ENCODE measurements at regions not wholly inside any gene's neighbourhood (a gene's known extent, or its start where the extent isn't known, plus 50 kb on each side); places are given as distances from the start of the nearest gene placed in this dataset.

GRCh38 chr3:28669870-28670269 lies 321.2 kb upstream of the AZI2 start:
- no peak for TF ChIP-seq CTCF (IDR thresholded peaks at IDR 0.05)
- no peak for TF ChIP-seq POLR2A (IDR thresholded peaks at IDR 0.05)
- no peak overlapping the region for H3K4me3 ChIP-seq (ENCODE audit: low read depth, poor library complexity, severe bottlenecking)
- 93 to 95% methylated on average over 2 of the region's 2 CpGs for WGBS, 2 donors
- intact Hi-C loops (cut with DNase I; ENCODE audit: low total_unique reads), result no loop called here
- DNase-seq (ENCODE audit: low spot score in 2 of 2), result no peak

- H3K4me3 ChIP-seq (ENCODE audit: low read depth, poor library complexity, severe bottlenecking), result no peak overlapping the region
- WGBS, 2 donors, result 69 to 71% methylated on average over 2 of the region's 2 CpGs
- DNase-seq (ENCODE audit: low spot score in 2 of 2), result no peak
- TF ChIP-seq CTCF (IDR thresholded peaks at IDR 0.05) (no peak), POLR2A (IDR thresholded peaks at IDR 0.05) (no peak)
- intact Hi-C loops (cut with DNase I; ENCODE audit: low total_unique reads), result no loop called here
These were observed 323.8 kb upstream of the AZI2 start for GRCh38 chr3:28672406-28672805.

GRCh38 chr3:28673446-28673845 lies 324.8 kb upstream of the AZI2 start:
- TF ChIP-seq POLR2A (IDR thresholded peaks at IDR 0.05) (no peak), CTCF (IDR thresholded peaks at IDR 0.05) (no peak)
- 83 to 86% methylated on average over 3 of the region's 3 CpGs for WGBS, 2 donors
- no peak overlapping the region for H3K4me3 ChIP-seq (ENCODE audit: low read depth, poor library complexity, severe bottlenecking)
- DNase-seq (ENCODE audit: low spot score in 2 of 2), result no peak
- intact Hi-C loops (cut with DNase I; ENCODE audit: low total_unique reads), result no loop called here

GRCh38 chr3:28674212-28674611 lies 325.6 kb upstream of the AZI2 start:
- intact Hi-C loops (cut with DNase I; ENCODE audit: low total_unique reads), result no loop called here
- no peak overlapping the region for H3K4me3 ChIP-seq (ENCODE audit: low read depth, poor library complexity, severe bottlenecking)
- WGBS, 2 donors, result 94% methylated on average over 4 of the region's 4 CpGs
- TF ChIP-seq CTCF (IDR thresholded peaks at IDR 0.05), result no peak
- no peak for TF ChIP-seq POLR2A (IDR thresholded peaks at IDR 0.05)
- no peak for DNase-seq (ENCODE audit: low spot score in 2 of 2)

GRCh38 chr3:28677581-28677980 lies 329.0 kb upstream of the AZI2 start:
- H3K4me3 ChIP-seq (ENCODE audit: low read depth, poor library complexity, severe bottlenecking), result no peak overlapping the region
- peak in 1 of 2 donors; percentile 21 for DNase-seq (ENCODE audit: low spot score in 2 of 2)
- 33 to 51% methylated on average over 9 of the region's 9 CpGs for WGBS, 2 donors
- intact Hi-C loops (cut with DNase I; ENCODE audit: low total_unique reads), result no loop called here
- TF ChIP-seq POLR2A (IDR thresholded peaks at IDR 0.05), result no peak
- TF ChIP-seq CTCF (IDR thresholded peaks at IDR 0.05), result no peak

GRCh38 chr3:28678086-28678485 lies 329.5 kb upstream of the AZI2 start:
- intact Hi-C loops (cut with DNase I; ENCODE audit: low total_unique reads), result no loop called here
- TF ChIP-seq CTCF (IDR thresholded peaks at IDR 0.05) (no peak), POLR2A (IDR thresholded peaks at IDR 0.05) (no peak)
- WGBS, 2 donors, result 61 to 75% methylated on average over 8 of the region's 8 CpGs
- H3K4me3 ChIP-seq (ENCODE audit: low read depth, poor library complexity, severe bottlenecking), result no peak overlapping the region
- no peak for DNase-seq (ENCODE audit: low spot score in 2 of 2)

Data from lower leg skin (tissue), 4 donors.